Right cardiac atrium (tissue), 5 donors: ENCODE measurements at regions not wholly inside any gene's neighbourhood (a gene's known extent, or its start where the extent isn't known, plus 50 kb on each side); places are given as distances from the start of the nearest gene placed in this dataset.
"Not testable (repeated sequence)": the region's sequence is repeated elsewhere in the genome, so short reads cannot be mapped to it uniquely, and the experiment has no call there.

ENCODE experiments used
- ATAC-seq, 2 donors: fragments of 200-7000 bp; cut with Tn5 transposase; one replicate each; pipeline versions ENCODE4 v1.8.0 to v1.9.1; 2020; ENCODE audit warnings: moderate library complexity in 2 of 2, mild to moderate bottlenecking in 1 of 2
- DNase-seq, 3 donors: peaks; one replicate each; pipeline ENCODE4 v3.0.0-alpha.2; 2020
- H3K27ac ChIP-seq: one replicate; pipeline ENCODE4 v1.5.1; 2013; ENCODE audit warnings: mild to moderate bottlenecking, low read length, control low read depth, moderate library complexity
- H3K27me3 ChIP-seq: one replicate; pipeline ENCODE4 v1.6.1; 2013; ENCODE audit not compliant: control insufficient read depth, insufficient read depth
- H3K4me1 ChIP-seq: one replicate; pipeline ENCODE4 v1.6.1; 2013; ENCODE audit warnings: low read length; ENCODE audit not compliant: control insufficient read depth, insufficient read depth
- H3K4me3 ChIP-seq: one replicate; pipeline ENCODE4 v1.5.1; 2013; ENCODE audit warnings: low read length, control low read depth
- H3K9me3 ChIP-seq: one replicate; pipeline ENCODE4 v1.6.1; 2013; ENCODE audit warnings: low read length; ENCODE audit not compliant: control insufficient read depth
- WGBS: extraction: QIAGEN DNeasy Blood & Tissue Kit; methylation state at CpG from one replicate; pipeline ENCODE4 v1.1.7; 2013; 5-methylcytosine and 5-hydroxymethylcytosine counted together
- intact Hi-C, 4 donors: fragments of 100-400 bp; cut with DNase I; formaldehyde crosslinking; loops; one replicate each; pipeline versions ENCODE4 v1.11.0 to v1.14.0; 2022 to 2023
- donor health status: healthy with polysubstance abuse.
- donor health status: DM: no; HTN: yes; CAD: no.
- donor health status: DM: no; HTN: no; CAD: no.
- donor health status: DM: no; HTN: yes; CAD: no; lungs with severe emphysema.
- donor health status: DM: yes; HTN: yes; CAD: no.

GRCh38 chr3:124640635-124641306, 89.5 kb upstream of the UMPS start:
- no peak for DNase-seq
- no peaks in the 10 kb centered on the region for H3K9me3 ChIP-seq
- ATAC-seq, result no peak
- H3K4me1 ChIP-seq, result peaks cover 2% of the 10 kb centered on the region
- no peaks in the 10 kb centered on the region for H3K27me3 ChIP-seq
- no peak overlapping the region for H3K4me3 ChIP-seq
- WGBS, result 83% methylated on average over 9 of the region's 9 CpGs
- intact Hi-C loops, result no loop called here
- no peak overlapping the region for H3K27ac ChIP-seq

GRCh38 chr3:124643453-124643852, 86.8 kb upstream of the UMPS start:
- Histone ChIP-seq H3K4me3 (no peak overlapping the region), H3K27me3 (no peaks in the 10 kb centered on the region), H3K9me3 (no peaks in the 10 kb centered on the region), H3K4me1 (peaks cover 2% of the 10 kb centered on the region), H3K27ac (no peak overlapping the region)
- WGBS, result 94% methylated on average over 6 of the region's 6 CpGs
- DNase-seq, result no peak
- no peak for ATAC-seq
- intact Hi-C loops, result no loop called here

- H3K27ac ChIP-seq, H3K27me3 ChIP-seq, intact Hi-C loops, DNase-seq, H3K4me3 ChIP-seq, H3K4me1 ChIP-seq, H3K9me3 ChIP-seq, ATAC-seq: not testable (repeated sequence)
- 84% methylated on average over 4 of the region's 4 CpGs for WGBS
Measured at GRCh38 chr3:124646186-124646585, 84.1 kb upstream of the UMPS start.

GRCh38 chr3:124648551-124648950, 81.7 kb upstream of the UMPS start:
- intact Hi-C loops, result no loop called here
- no peaks in the 10 kb centered on the region for H3K27me3 ChIP-seq
- WGBS, result 88% methylated on average over 2 of the region's 2 CpGs
- DNase-seq (no peak), ATAC-seq (no peak)
- no peaks in the 10 kb centered on the region for H3K4me1 ChIP-seq
- H3K4me3 ChIP-seq, result no peak overlapping the region
- no peaks in the 10 kb centered on the region for H3K9me3 ChIP-seq
- no peak overlapping the region for H3K27ac ChIP-seq

- no peaks in the 10 kb centered on the region for H3K4me1 ChIP-seq
- DNase-seq (no peak), ATAC-seq (no peak)
- intact Hi-C loops, result no loop called here
- no peak overlapping the region for H3K27ac ChIP-seq
- WGBS, result 68% methylated on average over 4 of the region's 4 CpGs
- H3K9me3 ChIP-seq, result no peaks in the 10 kb centered on the region
- H3K4me3 ChIP-seq, result no peak overlapping the region
- no peaks in the 10 kb centered on the region for H3K27me3 ChIP-seq
Measured at GRCh38 chr3:124650798-124651197, 79.5 kb upstream of the UMPS start.

- 96% methylated on average over 1 of the region's 1 CpG for WGBS
- H3K4me3 ChIP-seq, H3K9me3 ChIP-seq, H3K27me3 ChIP-seq, intact Hi-C loops, H3K4me1 ChIP-seq, H3K27ac ChIP-seq, DNase-seq, ATAC-seq: not testable (repeated sequence)
Measured at GRCh38 chr3:124651416-124651815, 78.8 kb upstream of the UMPS start.

GRCh38 chr3:124652009-124652408, 78.2 kb upstream of the UMPS start:
- Histone ChIP-seq H3K9me3 (no peaks in the 10 kb centered on the region), H3K27me3 (no peaks in the 10 kb centered on the region), H3K4me3 (no peak overlapping the region), H3K27ac (no peak overlapping the region), H3K4me1 (no peaks in the 10 kb centered on the region)
- ATAC-seq (no peak), DNase-seq (no peak)
- intact Hi-C loops, result no loop called here

GRCh38 chr3:124653071-124653796, 77.0 kb upstream of the UMPS start:
- Histone ChIP-seq H3K4me3 (no peak overlapping the region), H3K27ac (no peak overlapping the region), H3K27me3 (no peaks in the 10 kb centered on the region), H3K9me3 (no peaks in the 10 kb centered on the region), H3K4me1 (no peaks in the 10 kb centered on the region)
- intact Hi-C loops, result no loop called here
- ATAC-seq (no peak), DNase-seq (no peak)
- 82% methylated on average over 3 of the region's 3 CpGs for WGBS

GRCh38 chr3:124653797-124654469, 76.3 kb upstream of the UMPS start:
- ATAC-seq, result peak; percentile 77 to 83

GRCh38 chr3:124654470-124654845, 75.8 kb upstream of the UMPS start:
- Histone ChIP-seq H3K9me3 (no peaks in the 10 kb centered on the region), H3K27me3 (no peaks in the 10 kb centered on the region), H3K4me1 (no peaks in the 10 kb centered on the region), H3K27ac (peak overlapping the region; percentile 57), H3K4me3 (no peak overlapping the region)
- intact Hi-C loops, result no loop called here
- ATAC-seq, result no peak
- no peak for DNase-seq

More at GRCh38 chr3:124653797-124654469, 76.3 kb upstream of the UMPS start:
- no peaks in the 10 kb centered on the region for H3K27me3 ChIP-seq
- H3K4me1 ChIP-seq, result no peaks in the 10 kb centered on the region
- no peak for DNase-seq
- intact Hi-C loops, result no loop called here
- peak overlapping the region; percentile 57 for H3K27ac ChIP-seq
- no peaks in the 10 kb centered on the region for H3K9me3 ChIP-seq
- no peak overlapping the region for H3K4me3 ChIP-seq
- 40% methylated on average over 4 of the region's 4 CpGs for WGBS

- intact Hi-C loops, result no loop called here
Measured at GRCh38 chr3:124656531-124656930, 73.7 kb upstream of the UMPS start.

More at GRCh38 chr3:124656531-124656930, 73.7 kb upstream of the UMPS start:
- Histone ChIP-seq H3K27ac (no peak overlapping the region), H3K27me3 (no peaks in the 10 kb centered on the region), H3K4me3 (no peak overlapping the region), H3K9me3 (no peaks in the 10 kb centered on the region), H3K4me1 (no peaks in the 10 kb centered on the region)
- 97% methylated on average over 7 of the region's 7 CpGs for WGBS
- DNase-seq (no peak), ATAC-seq (no peak)
